ENCODE measurements at regions not wholly inside any gene's neighbourhood (a gene's known extent, or its start where the extent isn't known, plus 50 kb on each side); places are given as distances from the start of the nearest gene placed in this dataset.

GRCh38 chr5:5905186-5905585 is 473.2 kb downstream of the MED10 start:
- TF ChIP-seq, protein P1, sequence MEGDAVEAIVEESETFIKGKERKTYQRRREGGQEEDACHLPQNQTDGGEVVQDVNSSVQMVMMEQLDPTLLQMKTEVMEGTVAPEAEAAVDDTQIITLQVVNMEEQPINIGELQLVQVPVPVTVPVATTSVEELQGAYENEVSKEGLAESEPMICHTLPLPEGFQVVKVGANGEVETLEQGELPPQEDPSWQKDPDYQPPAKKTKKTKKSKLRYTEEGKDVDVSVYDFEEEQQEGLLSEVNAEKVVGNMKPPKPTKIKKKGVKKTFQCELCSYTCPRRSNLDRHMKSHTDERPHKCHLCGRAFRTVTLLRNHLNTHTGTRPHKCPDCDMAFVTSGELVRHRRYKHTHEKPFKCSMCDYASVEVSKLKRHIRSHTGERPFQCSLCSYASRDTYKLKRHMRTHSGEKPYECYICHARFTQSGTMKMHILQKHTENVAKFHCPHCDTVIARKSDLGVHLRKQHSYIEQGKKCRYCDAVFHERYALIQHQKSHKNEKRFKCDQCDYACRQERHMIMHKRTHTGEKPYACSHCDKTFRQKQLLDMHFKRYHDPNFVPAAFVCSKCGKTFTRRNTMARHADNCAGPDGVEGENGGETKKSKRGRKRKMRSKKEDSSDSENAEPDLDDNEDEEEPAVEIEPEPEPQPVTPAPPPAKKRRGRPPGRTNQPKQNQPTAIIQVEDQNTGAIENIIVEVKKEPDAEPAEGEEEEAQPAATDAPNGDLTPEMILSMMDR (IDR thresholded peaks at IDR 0.05; ENCODE audit: borderline replicate concordance, extremely low read depth, low read length, poor library complexity, severe bottlenecking): no peak
- TF ChIP-seq EZH2 (IDR thresholded peaks at IDR 0.05; ENCODE audit: borderline replicate concordance, low read depth, low read length, severe bottlenecking): no peak
